ENCODE measurements at regions not wholly inside any gene's neighbourhood (a gene's known extent, or its start where the extent isn't known, plus 50 kb on each side); places are given as distances from the start of the nearest gene placed in this dataset.

DNA sequence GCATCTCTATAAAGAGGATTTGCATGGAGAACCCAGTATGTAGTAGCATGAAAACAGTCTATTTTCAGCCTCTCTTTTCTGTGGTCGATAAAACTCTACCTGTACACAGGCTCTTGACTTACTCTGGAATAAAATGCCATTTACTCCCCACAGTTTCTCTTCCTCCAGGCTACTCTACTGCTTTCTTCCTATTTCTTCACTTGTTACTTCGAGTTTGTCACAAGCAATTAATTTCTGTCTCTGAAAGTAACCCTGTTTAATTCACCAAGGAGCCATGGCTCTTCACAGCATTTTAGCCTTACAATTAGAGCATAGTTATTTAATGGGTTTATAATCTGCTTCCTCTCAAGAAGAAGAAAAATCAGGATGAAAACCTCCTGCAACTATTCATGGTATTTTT is 472.9 kb upstream of the PRKX start:
- no peak for ATAC-seq
- no peak for TF ChIP-seq OSR1 (CRISPR knock-in tag; IDR thresholded peaks at IDR 0.05)
- no peak for TF ChIP-seq ZC3H10 (CRISPR knock-in tag; IDR thresholded peaks at IDR 0.05)
- TF ChIP-seq PATZ1 (CRISPR knock-in tag; IDR thresholded peaks at IDR 0.05; ENCODE audit: borderline replicate concordance): no peak
- TF ChIP-seq GLIS3 (CRISPR knock-in tag; IDR thresholded peaks at IDR 0.05): no peak
- TF ChIP-seq BACH2 (CRISPR knock-in tag; IDR thresholded peaks at IDR 0.05; ENCODE audit: borderline replicate concordance): no peak
- no peak for TF ChIP-seq TSHZ2 (CRISPR knock-in tag; IDR thresholded peaks at IDR 0.05)
- no peak for TF ChIP-seq TOX (CRISPR knock-in tag; IDR thresholded peaks at IDR 0.05; ENCODE audit: borderline replicate concordance)
- TF ChIP-seq, protein P1, sequence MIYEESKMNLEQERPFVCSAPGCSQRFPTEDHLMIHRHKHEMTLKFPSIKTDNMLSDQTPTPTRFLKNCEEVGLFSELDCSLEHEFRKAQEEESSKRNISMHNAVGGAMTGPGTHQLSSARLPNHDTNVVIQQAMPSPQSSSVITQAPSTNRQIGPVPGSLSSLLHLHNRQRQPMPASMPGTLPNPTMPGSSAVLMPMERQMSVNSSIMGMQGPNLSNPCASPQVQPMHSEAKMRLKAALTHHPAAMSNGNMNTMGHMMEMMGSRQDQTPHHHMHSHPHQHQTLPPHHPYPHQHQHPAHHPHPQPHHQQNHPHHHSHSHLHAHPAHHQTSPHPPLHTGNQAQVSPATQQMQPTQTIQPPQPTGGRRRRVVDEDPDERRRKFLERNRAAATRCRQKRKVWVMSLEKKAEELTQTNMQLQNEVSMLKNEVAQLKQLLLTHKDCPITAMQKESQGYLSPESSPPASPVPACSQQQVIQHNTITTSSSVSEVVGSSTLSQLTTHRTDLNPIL (CRISPR knock-in tag; IDR thresholded peaks at IDR 0.05; ENCODE audit: low read depth): no peak
- TF ChIP-seq CSDC2 (CRISPR knock-in tag; IDR thresholded peaks at IDR 0.05): no peak
- no peak for TF ChIP-seq SNAI2 (CRISPR knock-in tag; IDR thresholded peaks at IDR 0.05)
- no peak for TF ChIP-seq POU6F1 (CRISPR knock-in tag; IDR thresholded peaks at IDR 0.05; ENCODE audit: borderline replicate concordance, low read depth)
- TF ChIP-seq PPARA (CRISPR knock-in tag; IDR thresholded peaks at IDR 0.05; ENCODE audit: borderline replicate concordance): no peak
- TF ChIP-seq, protein P2, sequence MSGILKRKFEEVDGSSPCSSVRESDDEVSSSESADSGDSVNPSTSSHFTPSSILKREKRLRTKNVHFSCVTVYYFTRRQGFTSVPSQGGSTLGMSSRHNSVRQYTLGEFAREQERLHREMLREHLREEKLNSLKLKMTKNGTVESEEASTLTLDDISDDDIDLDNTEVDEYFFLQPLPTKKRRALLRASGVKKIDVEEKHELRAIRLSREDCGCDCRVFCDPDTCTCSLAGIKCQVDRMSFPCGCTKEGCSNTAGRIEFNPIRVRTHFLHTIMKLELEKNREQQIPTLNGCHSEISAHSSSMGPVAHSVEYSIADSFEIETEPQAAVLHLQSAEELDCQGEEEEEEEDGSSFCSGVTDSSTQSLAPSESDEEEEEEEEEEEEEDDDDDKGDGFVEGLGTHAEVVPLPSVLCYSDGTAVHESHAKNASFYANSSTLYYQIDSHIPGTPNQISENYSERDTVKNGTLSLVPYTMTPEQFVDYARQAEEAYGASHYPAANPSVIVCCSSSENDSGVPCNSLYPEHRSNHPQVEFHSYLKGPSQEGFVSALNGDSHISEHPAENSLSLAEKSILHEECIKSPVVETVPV (CRISPR knock-in tag; IDR thresholded peaks at IDR 0.05): no peak
- no peak for TF ChIP-seq ZNF8 (CRISPR knock-in tag; IDR thresholded peaks at IDR 0.05)
- TF ChIP-seq ZNF565 (CRISPR knock-in tag; conservative IDR thresholded peaks at IDR 0.05; ENCODE audit: low read depth): no peak
- TF ChIP-seq RARB (CRISPR knock-in tag; IDR thresholded peaks at IDR 0.05): no peak
- no peak for TF ChIP-seq ISL1 (CRISPR knock-in tag; IDR thresholded peaks at IDR 0.05)
- no peak for TF ChIP-seq ZFP3 (CRISPR knock-in tag; IDR thresholded peaks at IDR 0.05)
- TF ChIP-seq ARNTL (CRISPR knock-in tag; IDR thresholded peaks at IDR 0.05; ENCODE audit: borderline replicate concordance, low read depth): no peak
- no peak for TF ChIP-seq ZNF70 (CRISPR knock-in tag; IDR thresholded peaks at IDR 0.05)

DNA sequence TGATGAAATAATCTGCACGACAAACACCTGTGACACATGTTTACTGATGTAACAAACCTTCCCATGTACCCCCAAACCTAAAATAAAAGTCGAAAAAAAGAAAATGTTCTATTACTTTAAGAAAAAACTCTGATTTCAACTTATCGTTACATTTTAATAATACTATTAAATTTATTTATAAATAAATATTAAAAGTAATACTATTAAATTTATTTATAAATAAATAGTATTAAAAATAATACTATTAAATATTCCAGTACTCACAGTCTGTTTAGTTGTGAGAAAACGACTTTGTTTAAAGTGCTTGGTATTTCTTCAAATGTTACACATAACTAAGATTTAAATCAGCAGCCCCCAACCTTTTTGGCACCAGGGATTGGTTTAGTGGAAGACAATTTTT is 471.6 kb upstream of the PRKX start:
- TF ChIP-seq, protein P2 (CRISPR knock-in tag; IDR thresholded peaks at IDR 0.05): no peak
- TF ChIP-seq ISL1 (CRISPR knock-in tag; IDR thresholded peaks at IDR 0.05) (no peak), GLIS3 (CRISPR knock-in tag; IDR thresholded peaks at IDR 0.05) (no peak)
- ATAC-seq: no peak

GRCh38 chrX:4182408-4182806 is 469.0 kb upstream of the PRKX start:
- no peak for ATAC-seq
- no peak for TF ChIP-seq TCF4 (CRISPR knock-in tag; IDR thresholded peaks at IDR 0.05; ENCODE audit: borderline replicate concordance)
- TF ChIP-seq POU6F1 (CRISPR knock-in tag; IDR thresholded peaks at IDR 0.05; ENCODE audit: borderline replicate concordance, low read depth): no peak
- TF ChIP-seq GLIS3 (CRISPR knock-in tag; IDR thresholded peaks at IDR 0.05): no peak
- no peak for TF ChIP-seq CSDC2 (CRISPR knock-in tag; IDR thresholded peaks at IDR 0.05)
- no peak for TF ChIP-seq ZC3H10 (CRISPR knock-in tag; IDR thresholded peaks at IDR 0.05)
- TF ChIP-seq BACH2 (CRISPR knock-in tag; IDR thresholded peaks at IDR 0.05; ENCODE audit: borderline replicate concordance): no peak
- TF ChIP-seq ZNF8 (CRISPR knock-in tag; IDR thresholded peaks at IDR 0.05): no peak
- TF ChIP-seq, protein P2 (CRISPR knock-in tag; IDR thresholded peaks at IDR 0.05): no peak
- no peak for TF ChIP-seq ZNF565 (CRISPR knock-in tag; conservative IDR thresholded peaks at IDR 0.05; ENCODE audit: low read depth)
- TF ChIP-seq ARNTL (CRISPR knock-in tag; IDR thresholded peaks at IDR 0.05; ENCODE audit: borderline replicate concordance, low read depth): no peak
- no peak for TF ChIP-seq RARB (CRISPR knock-in tag; IDR thresholded peaks at IDR 0.05)
